ENCODE measurements at regions not wholly inside any gene's neighbourhood (a gene's known extent, or its start where the extent isn't known, plus 50 kb on each side); places are given as distances from the start of the nearest gene placed in this dataset.

DNA sequence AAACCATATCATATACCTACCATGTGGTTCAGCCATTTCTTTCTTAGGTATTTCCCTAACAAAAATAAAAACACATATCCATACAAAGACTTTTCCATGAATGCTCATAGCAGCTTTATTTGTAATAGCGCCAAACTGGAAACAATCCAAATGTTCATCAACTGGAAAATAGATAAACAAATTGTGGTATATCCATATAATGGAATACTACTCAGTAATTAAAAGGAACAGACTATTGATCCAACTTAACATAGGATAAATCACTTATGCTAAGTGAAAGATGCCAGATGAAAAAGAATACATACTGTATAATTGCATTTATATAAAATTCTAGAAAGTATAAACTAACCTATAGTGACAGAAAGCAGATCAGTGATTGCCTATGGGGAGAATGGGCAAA lies 323.3 kb downstream of the BUD13 start:
- no peak for TF ChIP-seq RAD21 (IDR thresholded peaks at IDR 0.05; ENCODE audit: low read length)
- TF ChIP-seq, protein P1, sequence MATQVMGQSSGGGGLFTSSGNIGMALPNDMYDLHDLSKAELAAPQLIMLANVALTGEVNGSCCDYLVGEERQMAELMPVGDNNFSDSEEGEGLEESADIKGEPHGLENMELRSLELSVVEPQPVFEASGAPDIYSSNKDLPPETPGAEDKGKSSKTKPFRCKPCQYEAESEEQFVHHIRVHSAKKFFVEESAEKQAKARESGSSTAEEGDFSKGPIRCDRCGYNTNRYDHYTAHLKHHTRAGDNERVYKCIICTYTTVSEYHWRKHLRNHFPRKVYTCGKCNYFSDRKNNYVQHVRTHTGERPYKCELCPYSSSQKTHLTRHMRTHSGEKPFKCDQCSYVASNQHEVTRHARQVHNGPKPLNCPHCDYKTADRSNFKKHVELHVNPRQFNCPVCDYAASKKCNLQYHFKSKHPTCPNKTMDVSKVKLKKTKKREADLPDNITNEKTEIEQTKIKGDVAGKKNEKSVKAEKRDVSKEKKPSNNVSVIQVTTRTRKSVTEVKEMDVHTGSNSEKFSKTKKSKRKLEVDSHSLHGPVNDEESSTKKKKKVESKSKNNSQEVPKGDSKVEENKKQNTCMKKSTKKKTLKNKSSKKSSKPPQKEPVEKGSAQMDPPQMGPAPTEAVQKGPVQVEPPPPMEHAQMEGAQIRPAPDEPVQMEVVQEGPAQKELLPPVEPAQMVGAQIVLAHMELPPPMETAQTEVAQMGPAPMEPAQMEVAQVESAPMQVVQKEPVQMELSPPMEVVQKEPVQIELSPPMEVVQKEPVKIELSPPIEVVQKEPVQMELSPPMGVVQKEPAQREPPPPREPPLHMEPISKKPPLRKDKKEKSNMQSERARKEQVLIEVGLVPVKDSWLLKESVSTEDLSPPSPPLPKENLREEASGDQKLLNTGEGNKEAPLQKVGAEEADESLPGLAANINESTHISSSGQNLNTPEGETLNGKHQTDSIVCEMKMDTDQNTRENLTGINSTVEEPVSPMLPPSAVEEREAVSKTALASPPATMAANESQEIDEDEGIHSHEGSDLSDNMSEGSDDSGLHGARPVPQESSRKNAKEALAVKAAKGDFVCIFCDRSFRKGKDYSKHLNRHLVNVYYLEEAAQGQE (IDR thresholded peaks at IDR 0.05; ENCODE audit: low read depth, low read length), result no peak
- TF ChIP-seq, protein P2, sequence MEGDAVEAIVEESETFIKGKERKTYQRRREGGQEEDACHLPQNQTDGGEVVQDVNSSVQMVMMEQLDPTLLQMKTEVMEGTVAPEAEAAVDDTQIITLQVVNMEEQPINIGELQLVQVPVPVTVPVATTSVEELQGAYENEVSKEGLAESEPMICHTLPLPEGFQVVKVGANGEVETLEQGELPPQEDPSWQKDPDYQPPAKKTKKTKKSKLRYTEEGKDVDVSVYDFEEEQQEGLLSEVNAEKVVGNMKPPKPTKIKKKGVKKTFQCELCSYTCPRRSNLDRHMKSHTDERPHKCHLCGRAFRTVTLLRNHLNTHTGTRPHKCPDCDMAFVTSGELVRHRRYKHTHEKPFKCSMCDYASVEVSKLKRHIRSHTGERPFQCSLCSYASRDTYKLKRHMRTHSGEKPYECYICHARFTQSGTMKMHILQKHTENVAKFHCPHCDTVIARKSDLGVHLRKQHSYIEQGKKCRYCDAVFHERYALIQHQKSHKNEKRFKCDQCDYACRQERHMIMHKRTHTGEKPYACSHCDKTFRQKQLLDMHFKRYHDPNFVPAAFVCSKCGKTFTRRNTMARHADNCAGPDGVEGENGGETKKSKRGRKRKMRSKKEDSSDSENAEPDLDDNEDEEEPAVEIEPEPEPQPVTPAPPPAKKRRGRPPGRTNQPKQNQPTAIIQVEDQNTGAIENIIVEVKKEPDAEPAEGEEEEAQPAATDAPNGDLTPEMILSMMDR (IDR thresholded peaks at IDR 0.05), result no peak
- TF ChIP-seq MEF2A (IDR thresholded peaks at IDR 0.05; ENCODE audit: borderline replicate concordance, low read depth), result no peak
- no peak for TF ChIP-seq GABPA (IDR thresholded peaks at IDR 0.05; ENCODE audit: low read depth)
- no peak for TF ChIP-seq SMC3 (IDR thresholded peaks at IDR 0.05; ENCODE audit: low read depth, low read length)
- no peak for TF ChIP-seq SIN3A (IDR thresholded peaks at IDR 0.05; ENCODE audit: borderline replicate concordance, low read depth, low read length)
- no peak for TF ChIP-seq EZH2phosphoT487 (IDR thresholded peaks at IDR 0.05; ENCODE audit: borderline replicate concordance, low read depth)
- TF ChIP-seq EP300 (IDR thresholded peaks at IDR 0.05; ENCODE audit: borderline replicate concordance in 1 of 2, low read depth in 1 of 2, low read length in 1 of 2), result no peak

Data from SK-N-SH (cell line).